ENCODE measurements at regions not wholly inside any gene's neighbourhood (a gene's known extent, or its start where the extent isn't known, plus 50 kb on each side); places are given as distances from the start of the nearest gene placed in this dataset.

- TF ChIP-seq YY1 (IDR thresholded peaks at IDR 0.05; ENCODE audit: insufficient read depth, insufficient read length): no peak
- TF ChIP-seq SUZ12 (IDR thresholded peaks at IDR 0.05; ENCODE audit: extremely low read depth, insufficient read depth, insufficient read length): no peak
- TF ChIP-seq ZNF274 (IDR thresholded peaks at IDR 0.05; ENCODE audit: low read depth, low read length): no peak
Measured at GRCh38 chr1:157335056-157335455, 196.9 kb upstream of the ETV3 start.
